MCF 10A (cell line): ENCODE measurements at regions not wholly inside any gene's neighbourhood (a gene's known extent, or its start where the extent isn't known, plus 50 kb on each side); places are given as distances from the start of the nearest gene placed in this dataset.

Experiments
- BruUV-seq: library from RNA; stranded (reverse); fragments of 400-500 nt; replicated peaks from 2 replicates; lab custom pipeline; 2021; lab: Mats Ljungman, UMichigan
- CTCF ChIA-PET: fragments of 300-600 bp; sonication (Branson Sonifier 250); formaldehyde crosslinking; extraction: SDS; loops from one replicate; lab custom pipeline; 2021; ENCODE audit warnings: antibody characterized with exemption, inconsistent platforms; lab: Yijun Ruan, JAX
- POLR2A ChIA-PET: fragments of 300-600, 350-650 bp; sonication (Branson Sonifier 250); formaldehyde crosslinking; extraction: SDS; loops from one replicate; lab custom pipeline; 2020; ENCODE audit warnings: antibody characterized with exemption, inconsistent platforms; lab: Yijun Ruan, JAX
- DNase-seq: peaks from one replicate; pipeline ENCODE4 v3.0.0-alpha.2; 2018; ENCODE audit not compliant: unreplicated experiment
- H3K27ac Mint-ChIP-seq: one replicate; pipeline ENCODE4 v1.8.0; 2022; ENCODE audit warnings: mild to moderate bottlenecking, low read depth, mixed read lengths; ENCODE audit not compliant: unreplicated experiment
- H3K27me3 Mint-ChIP-seq: one replicate; pipeline ENCODE4 v1.8.0; 2022; ENCODE audit warnings: mixed read lengths; ENCODE audit not compliant: insufficient read depth, unreplicated experiment
- H3K36me3 Mint-ChIP-seq: one replicate; pipeline ENCODE4 v1.8.0; 2022; ENCODE audit warnings: mild to moderate bottlenecking, moderate library complexity, mixed read lengths; ENCODE audit not compliant: insufficient read depth, unreplicated experiment
- H3K4me1 Mint-ChIP-seq: one replicate; pipeline ENCODE4 v1.8.0; 2022; ENCODE audit warnings: mixed read lengths; ENCODE audit not compliant: insufficient read depth, unreplicated experiment
- H3K4me3 Mint-ChIP-seq: one replicate; pipeline ENCODE4 v1.8.0; 2022; ENCODE audit warnings: mild to moderate bottlenecking, moderate library complexity, mixed read lengths; ENCODE audit not compliant: unreplicated experiment
- H3K9me3 Mint-ChIP-seq: one replicate; pipeline ENCODE4 v1.8.0; 2022; ENCODE audit warnings: mixed read lengths; ENCODE audit not compliant: unreplicated experiment
- CTCF ChIP-seq: fragments of 200-600 bp; IDR thresholded peaks from one replicate; pipeline ENCODE4 v1.8.0; 2022; ENCODE audit warnings: antibody characterized with exemption, mild to moderate bottlenecking; ENCODE audit not compliant: unreplicated experiment
- intact Hi-C: fragments of 100-400 bp; cut with micrococcal nuclease; formaldehyde crosslinking; loops from 2 replicates; pipeline ENCODE4 v1.14.1; 2022

GRCh38 chr20:7151676-7152470, 384.4 kb downstream of the BMP2 start:
- H3K4me3 Mint-ChIP-seq, result no peak overlapping the region
- ChIA-PET CTCF (interaction anchor here (0.5 to 1.8 kb wide), 11 partner anchors 10 to 895 kb away, joined by 3 to 7 read pairs (median 3); no protein-coding TSS in a partner anchor), POLR2A (interaction anchor here (1.0 kb wide), 1 partner anchor 10 kb away, joined by 3 read pairs; no protein-coding TSS in a partner anchor)
- H3K27ac Mint-ChIP-seq, result peak overlapping the region; percentile 31
- intact Hi-C loops, result no loop called here
- peak; percentile 44 for DNase-seq
- TF ChIP-seq CTCF, result no peak
- no TSS peak for BruUV-seq
- peaks cover 15% of the 10 kb centered on the region for H3K4me1 Mint-ChIP-seq
- H3K27me3 Mint-ChIP-seq, result no peaks in the 10 kb centered on the region
- no peaks in the 10 kb centered on the region for H3K36me3 Mint-ChIP-seq
- no peaks in the 10 kb centered on the region for H3K9me3 Mint-ChIP-seq

GRCh38 chr20:7155282-7155681, 387.8 kb downstream of the BMP2 start:
- CTCF ChIA-PET, result interaction anchor here (0.8 to 1.1 kb wide), 3 partner anchors 41 to 325 kb away, joined by 3 to 5 read pairs (median 3); no protein-coding TSS in a partner anchor

GRCh38 chr20:7155794-7156193, 388.3 kb downstream of the BMP2 start:
- no peak for TF ChIP-seq CTCF
- no peak overlapping the region for H3K4me3 Mint-ChIP-seq
- H3K9me3 Mint-ChIP-seq, result no peaks in the 10 kb centered on the region
- no TSS peak for BruUV-seq
- H3K4me1 Mint-ChIP-seq, result peaks cover 23% of the 10 kb centered on the region
- H3K27me3 Mint-ChIP-seq, result no peaks in the 10 kb centered on the region
- CTCF ChIA-PET, result interaction anchor here (0.7 to 1.1 kb wide), 3 partner anchors 41 to 319 kb away, joined by 3 to 5 read pairs (median 3); no protein-coding TSS in a partner anchor
- H3K36me3 Mint-ChIP-seq, result no peaks in the 10 kb centered on the region
- DNase-seq, result no peak
- no peak overlapping the region for H3K27ac Mint-ChIP-seq
- POLR2A ChIA-PET, result no interaction called here
- intact Hi-C loops, result no loop called here

More at GRCh38 chr20:7155282-7155681, 387.8 kb downstream of the BMP2 start:
- no peak for TF ChIP-seq CTCF
- no TSS peak for BruUV-seq
- H3K4me3 Mint-ChIP-seq, result no peak overlapping the region
- POLR2A ChIA-PET, result no interaction called here
- H3K4me1 Mint-ChIP-seq, result peaks cover 23% of the 10 kb centered on the region
- no peaks in the 10 kb centered on the region for H3K9me3 Mint-ChIP-seq
- H3K27me3 Mint-ChIP-seq, result no peaks in the 10 kb centered on the region
- no peak for DNase-seq
- intact Hi-C loops, result no loop called here
- H3K27ac Mint-ChIP-seq, result no peak overlapping the region
- H3K36me3 Mint-ChIP-seq, result no peaks in the 10 kb centered on the region

GRCh38 chr20:7159903-7160302, 392.4 kb downstream of the BMP2 start:
- no peaks in the 10 kb centered on the region for H3K27me3 Mint-ChIP-seq
- peak; percentile 19 for DNase-seq
- peak overlapping the region; percentile 76 for H3K27ac Mint-ChIP-seq
- H3K9me3 Mint-ChIP-seq, result no peaks in the 10 kb centered on the region
- peaks cover 13% of the 10 kb centered on the region for H3K4me1 Mint-ChIP-seq
- intact Hi-C loops, result loop anchor here (5.0 kb wide), 1 partner anchor 127 kb away; no protein-coding TSS in a partner anchor
- no TSS peak for BruUV-seq
- ChIA-PET POLR2A (interaction anchor here (0.6 to 1.0 kb wide), 3 partner anchors 9 to 334 kb away, joined by 3 read pairs; no protein-coding TSS in a partner anchor), CTCF (interaction anchor here (0.6 to 1.3 kb wide), 3 partner anchors 46 to 126 kb away, joined by 3 to 10 read pairs (median 4); no protein-coding TSS in a partner anchor)
- no peaks in the 10 kb centered on the region for H3K36me3 Mint-ChIP-seq
- TF ChIP-seq CTCF, result no peak
- H3K4me3 Mint-ChIP-seq, result no peak overlapping the region
